Upper lobe of left lung (tissue), 4 donors: ENCODE measurements at regions not wholly inside any gene's neighbourhood (a gene's known extent, or its start where the extent isn't known, plus 50 kb on each side); places are given as distances from the start of the nearest gene placed in this dataset.

Experiments used
- EP300 ChIP-seq, 4 donors: sonication (generic); formaldehyde crosslinking; IDR thresholded peaks; one replicate each; pipeline ENCODE4 v1.5.1; 2017; ENCODE audit warnings: antibody characterized with exemption in 4 of 4, control low read depth in 2 of 4
- POLR2A ChIP-seq, 4 donors: fragments of 450-650 bp; IDR thresholded peaks; one replicate each; pipeline ENCODE4 v1.5.1; 2016 to 2017; ENCODE audit warnings: antibody characterized with exemption in 4 of 4, mild to moderate bottlenecking in 2 of 4
- POLR2AphosphoS5 ChIP-seq, 2 donors: sonication (generic); formaldehyde crosslinking; IDR thresholded peaks; one replicate each; pipeline ENCODE4 v1.5.1; 2017; ENCODE audit warnings: antibody characterized with exemption in 2 of 2
- TF ChIP-seq, protein P1 (sequence below), 6 experiments: fragments of 450-650 bp in 4 of 6; fragments of 200-600 bp in 2 of 6; sonication (generic) in 2 of 6; IDR thresholded peaks; one replicate each; pipeline ENCODE4 v1.5.1; 2016 to 2019; ENCODE audit warnings: antibody characterized with exemption in 6 of 6

GRCh38 chr7:13241416-13241815, 554.0 kb downstream of the ARL4A start:
- no peak for TF ChIP-seq POLR2A (IDR thresholded peaks at IDR 0.05)
- TF ChIP-seq, protein P1, sequence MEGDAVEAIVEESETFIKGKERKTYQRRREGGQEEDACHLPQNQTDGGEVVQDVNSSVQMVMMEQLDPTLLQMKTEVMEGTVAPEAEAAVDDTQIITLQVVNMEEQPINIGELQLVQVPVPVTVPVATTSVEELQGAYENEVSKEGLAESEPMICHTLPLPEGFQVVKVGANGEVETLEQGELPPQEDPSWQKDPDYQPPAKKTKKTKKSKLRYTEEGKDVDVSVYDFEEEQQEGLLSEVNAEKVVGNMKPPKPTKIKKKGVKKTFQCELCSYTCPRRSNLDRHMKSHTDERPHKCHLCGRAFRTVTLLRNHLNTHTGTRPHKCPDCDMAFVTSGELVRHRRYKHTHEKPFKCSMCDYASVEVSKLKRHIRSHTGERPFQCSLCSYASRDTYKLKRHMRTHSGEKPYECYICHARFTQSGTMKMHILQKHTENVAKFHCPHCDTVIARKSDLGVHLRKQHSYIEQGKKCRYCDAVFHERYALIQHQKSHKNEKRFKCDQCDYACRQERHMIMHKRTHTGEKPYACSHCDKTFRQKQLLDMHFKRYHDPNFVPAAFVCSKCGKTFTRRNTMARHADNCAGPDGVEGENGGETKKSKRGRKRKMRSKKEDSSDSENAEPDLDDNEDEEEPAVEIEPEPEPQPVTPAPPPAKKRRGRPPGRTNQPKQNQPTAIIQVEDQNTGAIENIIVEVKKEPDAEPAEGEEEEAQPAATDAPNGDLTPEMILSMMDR (IDR thresholded peaks at IDR 0.05), result no peak
- no peak for TF ChIP-seq POLR2AphosphoS5 (IDR thresholded peaks at IDR 0.05)
- no peak for TF ChIP-seq EP300 (IDR thresholded peaks at IDR 0.05)
